ENCODE measurements at regions not wholly inside any gene's neighbourhood (a gene's known extent, or its start where the extent isn't known, plus 50 kb on each side); places are given as distances from the start of the nearest gene placed in this dataset.

GRCh38 chr4:38364383-38364963 is 299.5 kb upstream of the KLF3 start:
- TF ChIP-seq REST (IDR thresholded peaks at IDR 0.05; ENCODE audit: low read depth), result no peak
- no peak for TF ChIP-seq CTCF (IDR thresholded peaks at IDR 0.05 in 2 of 3, conservative IDR thresholded peaks at IDR 0.05 in 1 of 3; ENCODE audit: borderline replicate concordance in 1 of 3, insufficient read depth in 1 of 3, low read depth in 2 of 3, low read length in 2 of 3)
- TF ChIP-seq POLR2A (IDR thresholded peaks at IDR 0.05; ENCODE audit: borderline replicate concordance, extremely low read depth, insufficient read depth, insufficient read length), result no peak
- no peak for TF ChIP-seq EZH2 (IDR thresholded peaks at IDR 0.05)
- no peak for TF ChIP-seq RAD21 (IDR thresholded peaks at IDR 0.05; ENCODE audit: low read depth)
- no peak for TF ChIP-seq FOSL1 (IDR thresholded peaks at IDR 0.05; ENCODE audit: low read depth)
